ENCODE measurements at regions not wholly inside any gene's neighbourhood (a gene's known extent, or its start where the extent isn't known, plus 50 kb on each side); places are given as distances from the start of the nearest gene placed in this dataset.

GRCh38 chr6:137678451-137678850 lies 184.3 kb upstream of the OLIG3 start (continued):
- TF ChIP-seq BACH1 (IDR thresholded peaks at IDR 0.05; ENCODE audit: low read length) (no peak), RXRA (IDR thresholded peaks at IDR 0.05; ENCODE audit: insufficient read depth, low read depth, low read length) (no peak), E2F6 (IDR thresholded peaks at IDR 0.05) (no peak), SIN3A (conservative IDR thresholded peaks at IDR 0.05 in 1 of 2, IDR thresholded peaks at IDR 0.05 in 1 of 2; ENCODE audit: low read depth in 1 of 2, low read length in 2 of 2) (no peak), NANOG (IDR thresholded peaks at IDR 0.05; ENCODE audit: insufficient read depth, low read depth, low read length, poor library complexity, severe bottlenecking) (no peak)

Data from H1 (cell line).